GM19025 (cell line): ENCODE measurements at regions not wholly inside any gene's neighbourhood (a gene's known extent, or its start where the extent isn't known, plus 50 kb on each side); places are given as distances from the start of the nearest gene placed in this dataset.
"Not testable (repeated sequence)": the region's sequence is repeated elsewhere in the genome, so short reads cannot be mapped to it uniquely, and the experiment has no call there.

Source experiments
- ATAC-seq: cut with Tn5 transposase; IDR thresholded peaks from one replicate; pipeline ENCODE4 v1.9.1; 2021; ENCODE audit warnings: mild to moderate bottlenecking, low read depth, moderate library complexity; ENCODE audit not compliant: unreplicated experiment

DNA sequence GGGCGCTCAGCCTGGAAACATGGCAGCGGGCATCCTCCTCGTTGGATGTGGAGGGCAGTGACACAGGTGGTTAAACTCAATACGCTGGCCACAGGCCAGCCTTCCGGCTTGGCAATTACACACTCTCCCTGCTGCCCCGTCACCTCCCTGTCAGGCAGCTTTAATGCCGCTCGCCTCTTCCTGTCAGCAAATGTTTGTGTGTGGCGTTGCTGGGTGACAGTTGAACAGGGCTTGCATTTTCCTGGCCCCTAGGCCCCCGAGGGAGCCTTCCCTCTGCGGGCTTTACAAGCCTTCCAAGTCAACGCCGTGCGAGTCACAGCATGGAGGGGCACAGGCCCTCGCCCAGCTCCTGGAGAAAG is 620.0 kb downstream of the BCOR start:
- ATAC-seq: no peak

DNA sequence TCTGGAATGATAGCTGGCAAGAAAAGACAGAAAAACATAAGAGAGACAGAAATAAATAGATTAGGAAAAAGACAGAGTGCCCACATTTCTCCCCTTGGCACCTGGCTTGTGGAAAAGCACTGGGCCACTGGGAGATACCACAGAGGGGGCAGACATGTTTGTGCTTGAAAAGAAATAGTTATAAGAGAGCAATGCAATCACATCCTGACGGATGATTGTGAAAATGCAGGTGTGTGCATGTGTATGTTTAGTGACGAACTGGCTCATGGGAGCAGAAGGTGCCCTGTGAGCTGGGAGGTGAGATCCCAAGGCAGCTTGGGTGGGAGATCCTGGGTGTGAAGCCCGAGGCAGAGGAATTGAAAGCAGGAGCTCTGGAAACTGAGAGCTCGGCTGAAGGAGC is 617.9 kb downstream of the BCOR start:
- no peak for ATAC-seq

DNA sequence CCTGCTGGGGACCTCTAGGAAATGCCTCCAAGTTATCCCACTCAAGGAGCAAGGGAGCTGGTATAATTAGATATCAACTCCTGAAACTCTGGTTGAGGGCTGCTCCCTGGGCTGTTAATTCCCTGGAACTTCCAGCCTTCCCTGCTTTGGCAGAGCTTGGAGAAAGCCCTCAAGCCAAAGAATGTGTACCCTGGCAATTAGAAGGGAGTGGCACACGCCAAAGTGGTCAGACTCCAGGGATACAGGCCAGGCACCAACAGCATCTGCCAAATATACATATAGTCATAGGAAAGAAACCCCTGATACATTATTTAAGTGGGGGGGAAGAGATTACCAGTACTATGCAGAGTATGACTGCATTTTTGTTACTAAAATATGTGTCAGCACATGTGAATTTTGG is 616.8 kb downstream of the BCOR start:
- ATAC-seq: no peak

DNA sequence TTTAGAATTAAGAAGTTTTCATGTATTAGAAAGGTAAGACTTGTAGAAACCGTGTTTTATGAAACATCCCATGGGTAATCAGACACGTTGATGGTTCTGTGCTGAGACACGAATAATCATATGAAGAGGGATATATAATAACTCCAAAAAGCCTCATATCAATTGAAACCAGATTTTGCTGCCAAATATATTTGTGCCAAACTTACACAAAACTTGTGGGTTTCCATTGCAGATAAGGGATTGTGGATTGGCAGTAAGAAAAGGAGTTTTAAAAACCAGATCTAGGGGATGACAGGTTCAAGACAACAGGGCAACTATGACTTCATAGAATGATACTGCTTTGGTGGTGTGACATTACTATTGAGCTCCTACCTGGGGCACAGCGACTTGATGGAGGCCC is 616.1 kb downstream of the BCOR start:
- ATAC-seq: no peak

DNA sequence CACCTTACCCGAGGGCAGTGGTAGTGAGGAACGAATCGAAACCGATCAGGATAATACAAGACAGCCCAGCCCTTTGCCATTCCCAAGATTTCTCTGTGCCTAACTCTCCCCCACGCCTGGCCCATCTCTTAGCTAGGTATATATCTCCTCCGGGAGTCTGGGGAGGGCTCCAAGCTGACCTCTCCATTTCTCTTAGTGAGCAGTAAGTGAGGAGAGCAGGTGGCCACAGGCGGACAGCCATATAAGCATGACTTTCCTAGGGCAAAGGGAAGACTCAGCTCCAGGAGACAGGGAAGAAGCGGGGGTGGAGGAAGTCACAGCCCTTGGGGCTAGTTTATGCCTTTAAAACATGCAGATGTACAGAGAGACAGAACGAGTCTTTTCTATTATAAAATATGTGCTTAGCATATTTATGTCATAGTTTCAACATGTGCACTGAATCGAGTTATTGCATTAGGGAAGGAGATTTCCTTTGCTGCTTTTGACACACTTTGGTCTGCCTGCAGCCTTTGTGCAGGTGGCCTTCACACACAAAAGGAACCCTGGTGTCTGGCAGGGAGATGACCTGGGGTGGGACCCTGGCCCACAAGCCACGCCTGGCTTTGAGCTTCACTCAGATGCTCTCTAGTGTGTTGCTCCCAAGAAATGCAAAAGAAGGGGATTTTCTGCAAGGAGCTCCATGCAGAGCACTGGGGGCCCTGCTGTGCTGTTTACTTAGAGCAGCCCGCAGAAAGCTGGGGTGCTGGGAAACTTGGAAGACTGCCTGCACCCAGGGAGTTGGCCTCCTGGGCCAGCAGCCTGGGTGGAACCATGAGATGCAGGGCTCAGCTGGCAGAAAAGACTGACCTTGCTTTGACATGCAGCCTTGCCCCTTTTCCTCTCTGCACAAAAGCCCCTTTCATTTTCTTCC is 613.3 kb downstream of the BCOR start:
- no peak for ATAC-seq

DNA sequence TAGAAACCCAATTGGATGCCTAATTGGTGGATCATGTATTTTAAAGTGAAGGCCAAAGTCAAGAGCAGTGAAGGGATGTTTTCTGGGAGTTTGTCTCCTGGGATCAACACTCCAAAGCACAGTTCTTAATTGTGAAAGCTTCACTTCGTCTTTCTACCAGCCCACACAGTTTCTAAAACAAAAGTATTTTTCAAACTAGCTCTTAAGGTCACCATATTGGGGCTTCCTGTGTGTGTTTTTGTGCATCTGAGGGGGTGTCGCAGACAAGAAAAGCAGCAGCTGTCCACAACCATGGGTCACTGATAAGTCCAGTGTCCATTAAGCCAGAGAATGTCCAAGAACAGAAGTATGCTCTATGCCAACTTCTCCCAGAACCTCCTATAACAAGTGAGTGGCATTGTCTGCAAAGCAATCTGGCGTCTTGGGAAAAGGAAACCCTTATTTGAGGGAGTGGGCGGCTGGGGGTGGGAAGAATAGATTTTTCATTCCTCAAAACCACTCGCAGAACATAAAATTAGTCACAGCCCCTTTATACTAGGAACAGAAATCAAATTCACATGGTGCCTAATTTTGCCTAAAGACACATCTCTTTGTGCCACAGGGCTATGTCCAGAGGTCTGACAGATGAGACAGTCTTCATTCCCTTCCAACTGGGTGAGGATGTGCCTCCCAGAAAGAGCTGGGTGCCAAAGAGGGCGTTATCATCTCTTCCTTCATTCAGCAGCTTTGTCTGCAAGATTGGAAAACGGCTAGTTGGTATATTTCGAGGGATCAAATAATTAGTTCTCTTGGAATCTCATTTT is 610.4 kb downstream of the BCOR start:
- ATAC-seq: no peak

DNA sequence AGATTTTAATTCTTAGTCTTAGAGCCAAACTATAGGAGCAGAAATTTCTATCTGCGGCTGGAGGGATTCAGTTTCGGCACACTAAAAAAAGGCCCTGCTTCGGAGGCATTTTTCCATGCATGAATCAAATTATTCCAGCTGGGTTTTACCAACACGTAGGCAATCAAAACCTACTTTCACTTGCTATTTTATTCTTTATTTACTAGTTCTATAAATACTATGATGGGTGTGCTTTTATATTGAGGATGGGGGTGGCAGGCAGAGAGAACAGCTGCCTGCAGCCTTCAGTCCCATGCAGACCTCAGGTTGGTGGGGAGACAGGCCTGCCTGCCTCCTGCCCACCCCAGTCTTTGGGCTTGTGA is 609.8 kb downstream of the BCOR start:
- no peak for ATAC-seq

DNA sequence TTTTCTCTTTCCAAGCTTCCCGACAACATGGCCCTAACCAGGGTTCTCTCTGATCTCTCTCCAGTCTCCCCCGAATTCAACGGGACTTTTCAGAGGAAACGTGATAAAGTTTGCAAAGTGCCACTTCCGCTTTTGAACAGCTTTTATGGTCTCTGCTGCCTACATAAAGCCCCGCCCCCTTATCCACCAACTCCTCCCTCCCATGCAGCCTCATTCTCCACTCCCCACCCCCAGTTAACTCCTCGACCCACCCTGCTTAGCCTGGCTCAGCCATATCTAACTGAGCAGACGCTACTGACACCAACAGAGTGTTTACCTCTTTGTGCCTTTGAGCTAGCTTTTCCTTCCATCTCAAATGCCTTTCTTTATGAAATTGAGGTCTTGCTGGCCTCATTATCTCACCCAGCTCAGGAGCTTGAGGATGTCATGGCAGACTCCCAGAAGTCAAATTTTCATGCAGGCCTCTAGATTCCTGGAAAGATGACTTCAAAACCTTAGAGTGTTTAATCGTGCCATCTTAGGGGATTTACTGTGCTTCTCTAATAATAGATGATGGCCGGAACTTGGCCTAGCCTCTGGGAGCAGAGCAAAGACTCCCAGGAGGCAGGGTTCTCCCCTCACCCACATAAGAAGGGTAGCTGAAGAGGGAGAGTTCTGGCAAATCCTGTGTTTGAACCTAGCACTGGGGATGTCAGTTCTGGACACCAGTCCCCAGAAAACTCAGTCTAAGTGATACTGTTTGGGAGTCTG is 606.0 kb downstream of the BCOR start:
- ATAC-seq: no peak

DNA sequence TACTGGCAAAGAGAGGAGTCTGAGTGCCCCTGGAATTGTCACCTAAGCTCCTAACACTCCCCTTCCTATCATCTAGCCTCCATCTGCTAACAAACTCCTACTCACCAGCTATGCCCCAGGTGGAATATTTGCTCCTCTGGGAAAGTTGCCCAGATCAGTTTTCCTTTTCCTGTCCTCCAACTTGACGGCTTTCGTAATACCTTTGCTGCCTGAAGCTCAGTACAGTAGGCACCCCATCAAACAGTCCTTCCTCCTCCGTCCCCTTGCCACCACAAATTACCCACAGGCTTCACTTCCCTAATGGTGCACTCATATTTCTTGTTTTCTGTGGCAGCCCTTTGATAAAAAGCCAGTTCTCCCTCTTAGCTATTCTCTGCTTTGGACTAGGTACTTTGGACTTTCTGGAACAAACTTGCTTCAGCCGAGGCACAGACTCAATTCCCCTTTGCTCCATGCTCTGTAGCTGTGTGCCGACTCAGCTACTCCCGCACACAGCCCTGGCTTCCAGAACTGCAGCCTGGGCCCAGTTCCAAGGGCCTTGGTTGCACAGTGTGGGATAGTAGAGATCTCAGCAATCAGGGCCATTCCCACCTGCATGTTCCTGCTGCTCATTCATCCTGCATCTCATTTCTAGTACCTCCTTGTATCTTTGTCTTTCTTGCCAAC is 605.1 kb downstream of the BCOR start:
- peak; percentile 70 for ATAC-seq

DNA sequence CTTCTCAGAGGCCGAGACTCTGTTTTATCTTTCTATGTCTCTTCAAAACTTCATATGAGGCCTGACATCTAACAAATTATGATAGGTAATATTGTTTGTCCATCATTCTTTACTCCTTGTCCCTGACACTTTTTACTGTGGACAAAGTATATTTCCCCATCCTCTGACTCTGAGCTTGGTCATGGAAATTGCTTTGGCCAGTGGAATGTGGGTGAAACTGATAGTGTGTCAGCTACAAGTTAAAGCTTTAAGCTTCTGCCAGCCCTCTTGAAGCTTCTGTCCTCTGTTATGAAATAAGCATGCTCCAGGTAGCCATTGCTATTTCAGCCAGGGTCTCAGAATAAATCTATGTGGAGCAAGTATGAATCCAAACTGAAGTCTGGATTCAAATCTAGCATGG is 604.6 kb downstream of the BCOR start:
- no peak for ATAC-seq

DNA sequence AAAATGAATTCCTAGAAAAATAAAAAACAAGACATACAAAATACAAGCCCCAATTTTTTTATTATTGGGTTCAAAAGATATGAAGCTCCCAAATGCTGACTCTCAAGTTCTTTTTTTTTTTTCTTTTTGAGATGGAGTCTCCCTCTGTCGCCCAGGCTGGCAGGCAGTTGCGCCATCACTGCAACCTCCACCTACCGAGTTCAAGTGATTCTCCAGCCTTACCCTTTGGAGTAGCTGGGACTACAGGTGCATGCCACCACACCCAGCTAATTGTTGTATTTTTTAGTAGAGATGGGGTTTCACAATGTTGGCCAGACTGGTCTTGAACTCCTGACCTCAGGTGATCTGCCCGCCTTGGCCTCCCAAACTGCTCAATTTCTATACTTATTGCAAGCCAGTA is 600.6 kb downstream of the BCOR start:
- not testable (repeated sequence) for ATAC-seq

DNA sequence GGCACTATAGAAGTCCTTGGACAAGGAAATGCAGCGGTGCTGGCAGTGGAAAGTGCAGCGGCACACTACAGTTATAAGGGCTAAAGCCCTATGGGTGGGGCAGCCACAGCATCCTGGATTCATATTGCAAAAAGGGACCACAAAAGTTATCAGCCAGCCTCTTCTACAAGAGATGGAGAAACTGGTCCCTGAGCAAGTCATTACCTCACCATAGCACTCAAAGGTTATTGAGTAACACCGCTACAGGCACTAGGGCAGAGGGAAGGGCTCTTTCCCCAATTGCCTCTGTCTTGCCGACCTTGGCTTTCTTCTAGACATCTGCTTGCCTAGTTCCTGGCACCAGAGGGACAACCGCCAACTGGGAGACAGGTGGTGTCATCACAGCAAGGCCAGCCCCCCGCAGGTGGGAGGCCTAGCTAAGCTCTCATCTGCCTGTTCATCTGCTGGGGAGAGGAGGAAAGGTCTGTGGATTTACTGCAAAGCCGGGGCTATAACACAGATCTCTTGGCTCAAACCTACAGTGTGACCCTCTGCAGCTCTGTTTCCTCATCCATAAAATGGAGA is 600.0 kb downstream of the BCOR start:
- no peak for ATAC-seq

DNA sequence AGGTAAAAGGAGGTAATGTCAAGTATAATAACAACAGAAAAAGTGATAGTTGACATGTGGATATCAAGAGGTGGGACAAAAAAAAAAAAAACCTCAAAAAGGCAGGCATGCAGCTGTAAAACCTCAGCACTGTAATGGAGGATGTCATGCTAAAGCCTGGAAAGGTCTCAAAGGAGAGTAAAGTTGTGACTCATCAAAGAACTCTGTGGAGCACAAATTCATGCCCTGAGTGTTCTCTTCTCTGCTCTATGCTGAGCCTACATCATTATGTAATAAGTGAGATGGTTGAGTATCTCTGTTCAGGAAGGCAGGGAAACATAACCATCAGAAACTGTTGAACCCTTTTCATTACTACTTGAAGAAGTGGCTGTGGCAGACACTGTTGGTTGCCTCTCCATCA is 597.8 kb downstream of the BCOR start:
- no peak for ATAC-seq

DNA sequence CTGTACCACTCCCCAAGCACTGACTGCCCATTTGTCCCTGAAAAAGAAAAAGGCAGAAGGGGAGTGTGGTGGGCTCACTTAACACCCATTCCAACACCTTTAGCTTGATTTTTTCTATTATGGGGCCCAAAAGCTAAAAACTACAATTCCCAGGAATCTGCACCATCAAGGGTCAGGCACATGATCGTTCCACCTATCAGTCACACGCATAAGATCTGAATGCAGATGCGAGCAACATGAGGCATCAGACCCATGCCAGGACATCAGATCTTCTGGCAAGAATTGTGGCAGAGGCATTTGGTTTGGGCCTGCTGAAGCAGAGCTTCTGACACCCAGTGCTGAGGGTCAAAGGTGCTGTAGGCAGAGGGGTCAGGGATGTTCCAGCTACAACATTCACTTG is 595.9 kb downstream of the BCOR start:
- no peak for ATAC-seq

DNA sequence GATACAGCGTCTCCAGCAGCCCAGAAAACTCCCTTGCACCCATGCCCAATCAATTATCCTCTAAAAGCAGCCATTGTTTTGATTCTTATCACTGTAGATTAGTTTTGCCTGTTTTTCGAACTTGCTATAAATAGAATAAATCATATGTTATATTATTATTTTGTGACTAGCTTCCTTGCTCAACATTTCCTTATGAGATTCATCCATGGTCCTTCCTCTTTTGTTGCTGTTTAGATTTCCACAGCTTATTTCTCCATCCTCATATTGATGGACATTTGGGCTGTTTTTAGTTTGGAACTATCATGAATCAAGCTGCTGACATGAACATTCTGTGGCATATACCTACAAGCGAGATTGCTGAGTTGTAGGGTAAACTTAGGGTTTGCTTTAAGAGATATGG is 595.3 kb downstream of the BCOR start:
- no peak for ATAC-seq

DNA sequence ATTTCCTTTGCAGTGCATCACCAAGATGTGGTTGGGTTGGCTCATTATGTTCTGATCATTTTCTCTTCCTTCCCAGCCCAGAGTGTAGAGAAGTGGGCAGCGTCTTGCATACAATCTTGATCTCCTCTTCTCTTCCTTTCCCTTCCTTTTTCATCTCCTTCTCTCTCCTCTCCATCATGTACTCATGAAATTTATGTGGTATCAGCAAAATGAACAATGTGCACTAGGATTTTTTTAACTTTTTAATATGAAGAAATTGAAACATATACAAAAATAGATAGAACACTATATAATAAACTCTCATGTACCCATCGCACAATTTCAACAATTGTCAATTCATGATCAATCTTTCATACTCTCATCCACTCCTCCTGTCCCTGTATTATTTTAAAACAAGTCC is 593.5 kb downstream of the BCOR start:
- ATAC-seq: no peak

DNA sequence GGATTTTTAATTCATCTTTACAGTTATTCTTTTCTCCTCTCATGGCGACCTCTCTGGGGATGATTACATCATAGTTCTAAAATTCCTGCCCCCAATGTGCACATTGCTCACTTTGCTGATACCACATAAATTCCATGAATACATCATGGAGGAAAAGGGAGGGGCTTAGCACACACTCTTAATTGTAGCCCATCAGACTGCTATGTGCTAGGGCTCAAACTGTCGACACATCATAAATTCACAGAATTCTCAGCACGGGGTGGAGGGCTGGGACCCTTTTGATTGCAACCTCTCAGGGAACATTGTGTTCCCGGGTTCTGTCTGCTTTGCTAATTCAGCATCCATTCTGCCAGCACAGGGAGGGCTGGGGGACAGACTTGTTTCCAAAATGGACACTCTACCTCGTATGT is 592.9 kb downstream of the BCOR start:
- ATAC-seq: no peak

DNA sequence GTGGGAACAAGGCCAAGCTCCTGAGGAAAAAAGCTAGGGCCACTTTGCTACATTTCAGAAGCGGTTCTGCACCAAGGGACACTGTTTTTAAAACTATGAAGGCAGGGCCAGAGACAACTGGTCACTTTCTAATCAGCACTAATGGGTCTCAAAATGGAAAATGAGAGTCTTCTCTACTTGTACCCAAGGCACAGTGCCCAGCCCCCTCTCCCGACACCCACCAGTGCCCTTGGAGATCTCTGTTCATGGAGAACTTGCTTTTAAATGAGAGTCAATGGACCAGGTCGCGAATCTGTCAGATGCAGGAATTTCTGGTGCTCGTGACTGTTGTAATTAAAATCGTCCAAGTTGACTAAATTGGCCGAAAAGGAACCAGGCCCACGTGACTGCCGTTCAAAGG is 591.6 kb downstream of the BCOR start:
- no peak for ATAC-seq

DNA sequence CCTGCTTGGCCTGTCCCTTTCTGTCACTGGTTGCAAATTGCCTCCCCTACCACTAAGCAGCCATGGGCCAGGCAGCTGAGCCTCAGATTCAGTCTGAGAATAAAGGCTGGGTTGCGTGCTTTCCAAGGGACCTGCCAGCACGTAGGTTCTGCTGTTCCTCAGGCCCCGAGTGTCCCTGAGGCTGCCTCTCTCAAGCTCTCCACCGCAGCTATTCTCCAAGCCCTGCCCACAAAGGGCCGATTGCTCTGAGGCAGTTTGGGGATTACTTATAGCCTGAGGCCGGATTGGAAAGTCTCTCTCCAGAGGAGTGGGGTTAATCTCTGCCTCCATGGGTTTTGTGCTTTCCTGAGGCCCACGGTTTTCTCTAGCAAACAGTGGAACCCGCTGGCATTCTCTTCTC is 590.7 kb downstream of the BCOR start:
- ATAC-seq: no peak

DNA sequence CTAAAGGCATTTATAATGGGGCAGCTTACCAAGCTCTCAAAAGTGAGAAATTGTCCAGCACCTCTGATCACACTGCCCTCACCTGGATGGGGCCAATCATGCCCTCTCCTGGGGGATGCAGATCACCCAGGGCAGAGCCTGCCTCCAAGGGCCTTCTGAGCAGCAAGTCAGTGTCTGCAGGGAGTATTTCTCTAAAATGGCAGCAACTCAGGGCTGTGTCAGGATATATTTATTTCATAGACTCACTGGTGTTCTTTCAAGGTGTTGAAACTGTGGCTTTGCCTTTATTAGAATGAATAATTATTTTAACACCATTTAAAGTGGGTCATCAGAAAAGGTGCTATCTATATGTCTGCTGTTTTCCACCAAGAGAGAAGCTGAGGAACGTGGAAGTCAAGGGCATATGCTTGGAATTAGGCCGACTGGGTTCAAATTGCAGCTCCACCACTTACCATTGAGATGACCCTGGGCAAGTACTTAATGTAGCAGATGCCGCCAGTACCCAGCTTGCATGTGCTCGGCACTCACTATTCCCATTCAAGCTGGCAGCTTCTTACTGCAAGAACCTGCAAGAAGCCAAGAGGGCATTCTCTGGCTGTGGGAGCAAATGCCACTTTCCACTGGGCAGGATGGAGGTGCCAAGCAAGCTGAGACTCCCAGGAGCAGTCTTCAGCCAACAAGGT is 590.0 kb downstream of the BCOR start:
- no peak for ATAC-seq
